GM03348 (cell line): ENCODE measurements at regions not wholly inside any gene's neighbourhood (a gene's known extent, or its start where the extent isn't known, plus 50 kb on each side); places are given as distances from the start of the nearest gene placed in this dataset.
A peak's percentile ranks its signal among the peaks of the same experiment; 100 is the strongest.
"Not testable (repeated sequence)": the region's sequence is repeated elsewhere in the genome, so short reads cannot be mapped to it uniquely, and the experiment has no call there.

ENCODE experiments used
- DNase-seq: peaks from one replicate; pipeline ENCODE4 v3.0.0; 2012; ENCODE audit warnings: low spot score

DNA sequence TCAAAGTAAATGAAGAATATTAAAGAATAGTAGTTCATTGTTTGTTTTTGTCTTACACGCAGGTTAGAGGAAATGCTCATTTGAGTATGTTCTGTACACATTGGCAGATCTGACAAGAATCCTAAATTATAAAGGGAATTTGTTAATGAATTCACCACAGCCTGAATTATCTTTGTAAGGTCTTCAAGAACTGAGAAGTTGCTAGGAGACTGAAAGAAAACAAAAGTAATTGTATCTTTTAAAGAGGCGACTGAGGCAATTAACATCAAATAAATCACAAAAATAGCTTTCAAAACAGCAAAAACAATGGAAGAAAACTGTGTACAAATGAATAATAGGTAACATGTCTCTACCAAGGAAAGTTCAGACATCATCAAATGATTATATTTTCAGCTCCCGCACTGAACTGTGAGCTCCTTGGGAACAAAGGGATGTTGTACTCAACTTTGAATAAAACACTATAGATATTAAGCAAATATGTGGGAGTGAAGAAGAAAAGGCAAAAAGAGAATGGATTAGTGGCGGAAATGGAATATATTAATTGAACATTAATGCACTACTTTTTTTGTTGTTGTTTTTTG is 51.7 kb upstream of the ATIC start:
- DNase-seq = no peak

DNA sequence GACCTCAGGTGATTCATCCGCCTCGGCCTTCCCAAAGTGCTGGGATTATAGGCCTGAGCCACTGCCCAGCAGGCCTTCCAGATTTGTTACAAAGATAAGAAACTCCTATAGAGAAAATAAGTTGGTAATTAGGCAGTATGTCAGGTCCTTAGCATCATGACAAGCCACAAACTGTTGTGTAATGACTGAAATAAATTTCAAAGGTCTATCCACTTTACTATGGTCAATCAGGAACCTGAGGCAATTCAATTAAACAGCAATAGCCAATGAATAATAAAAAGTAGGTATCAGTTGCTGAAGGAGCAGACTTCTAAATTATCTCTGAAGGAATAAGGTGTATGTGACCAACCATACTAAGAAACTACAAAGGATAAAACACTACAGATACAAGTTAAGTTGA is 62.4 kb upstream of the ATIC start:
- DNase-seq = no peak

DNA sequence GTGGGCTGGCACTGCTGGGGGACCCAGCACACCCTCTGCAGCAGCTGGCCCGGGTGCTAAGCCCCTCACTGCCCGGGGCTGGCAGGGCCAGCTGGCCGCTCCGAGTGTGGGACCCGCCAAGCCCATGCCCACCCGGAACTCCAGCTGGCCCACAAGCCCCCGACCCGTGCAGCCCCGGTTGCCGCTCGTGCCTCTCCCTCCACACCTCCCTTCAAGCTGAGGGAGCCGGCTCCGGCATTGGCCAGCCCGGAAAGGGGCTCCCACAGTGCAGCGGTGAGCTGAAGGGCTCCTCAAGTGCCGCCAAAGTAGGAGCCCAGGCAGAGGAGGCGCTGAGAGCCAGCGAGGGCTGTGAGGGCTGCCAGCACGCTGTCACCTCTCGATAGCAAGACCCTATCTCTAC is 65.9 kb upstream of the ATIC start:
- DNase-seq = not testable (repeated sequence)

DNA sequence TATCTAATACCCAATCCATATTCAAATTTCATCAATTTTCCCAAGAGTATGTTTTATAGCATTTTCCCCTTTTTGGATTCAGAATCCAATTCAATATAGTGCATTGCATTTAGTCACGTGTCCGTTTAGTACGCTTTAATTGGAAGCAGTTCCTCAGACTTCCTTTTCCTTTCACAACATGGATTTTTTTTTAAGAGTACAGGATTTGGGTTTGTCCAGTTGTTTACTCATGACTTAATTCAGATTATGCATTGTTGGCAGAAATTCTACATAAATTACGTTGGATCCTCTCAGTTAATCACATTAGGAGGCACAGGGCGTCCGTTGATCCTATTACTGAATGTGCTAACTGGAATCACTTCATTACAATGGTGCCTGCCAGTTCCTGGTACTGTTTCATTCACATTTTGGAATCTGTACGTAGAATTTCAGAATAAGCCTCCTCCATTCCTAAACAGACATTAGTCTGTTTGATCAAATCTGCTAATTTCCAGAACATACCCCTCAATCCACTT is 70.0 kb upstream of the ATIC start:
- DNase-seq = no peak

DNA sequence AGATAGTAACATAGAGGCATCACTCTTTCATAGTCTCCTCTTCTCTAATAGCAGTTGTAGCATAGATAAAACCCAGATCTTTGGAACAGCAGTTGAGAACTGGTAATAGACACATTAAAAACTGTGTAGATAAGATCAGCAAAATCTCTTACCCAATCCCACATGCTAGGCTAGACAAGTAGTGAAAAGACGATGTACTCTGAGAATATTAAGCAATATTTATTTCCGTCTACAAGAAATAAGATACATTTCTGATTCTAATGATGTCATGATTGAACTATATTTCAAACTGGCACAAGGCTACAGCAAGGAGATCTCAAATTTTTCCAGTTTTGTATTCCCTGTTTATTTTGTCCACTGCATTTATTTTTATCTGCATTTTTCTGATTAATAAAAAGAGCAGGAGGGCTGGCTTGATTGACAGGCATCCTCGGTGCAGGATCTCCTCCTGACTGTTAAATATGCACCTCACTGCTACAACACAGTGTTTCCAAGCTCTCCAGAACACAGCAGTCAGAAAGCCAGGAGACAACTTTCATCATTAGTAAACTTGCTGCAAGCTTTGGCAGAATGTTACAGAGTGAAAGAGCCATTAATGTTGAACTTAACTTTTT is 73.3 kb upstream of the ATIC start:
- DNase-seq = peak; percentile 15

DNA sequence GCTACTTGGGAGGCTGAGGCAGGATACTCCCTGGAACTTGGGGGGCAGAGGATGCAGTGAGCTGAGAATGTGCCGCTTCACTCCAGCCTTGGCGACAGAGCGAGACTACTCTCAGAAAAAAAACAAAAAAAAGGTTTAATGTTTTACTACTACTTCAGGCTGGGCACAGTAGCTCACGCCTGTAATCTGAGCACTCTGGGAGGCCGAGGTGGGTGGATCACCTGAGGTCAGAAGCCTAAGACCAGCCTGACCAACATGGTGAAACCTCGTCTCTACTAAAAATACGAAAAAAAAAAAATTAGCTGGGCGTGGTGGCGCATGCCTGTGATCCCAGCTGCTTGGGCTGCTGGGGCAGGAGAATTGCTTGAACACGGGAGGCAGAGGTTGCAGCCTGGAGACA is 75.7 kb upstream of the ATIC start:
- no peak for DNase-seq

DNA sequence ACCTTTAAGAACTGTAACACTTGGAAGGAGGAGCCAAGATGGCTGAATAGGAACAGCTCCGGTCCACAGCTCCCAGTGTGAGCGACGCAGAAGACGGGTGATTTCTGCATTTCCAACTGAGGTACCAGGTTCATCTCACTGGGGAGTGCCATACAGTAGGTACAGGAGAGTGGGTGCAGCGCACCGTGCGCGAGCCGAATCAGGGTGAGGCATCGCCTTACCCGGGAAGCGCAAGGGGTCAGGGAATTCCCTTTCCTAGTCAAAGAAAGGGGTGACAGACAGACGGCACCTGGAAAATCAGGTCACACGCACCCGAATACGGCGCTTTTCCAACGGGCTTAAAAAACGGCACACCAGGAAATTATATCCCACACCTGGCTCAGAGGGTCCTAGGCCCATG is 81.8 kb upstream of the ABCA12 start:
- not testable (repeated sequence) for DNase-seq

DNA sequence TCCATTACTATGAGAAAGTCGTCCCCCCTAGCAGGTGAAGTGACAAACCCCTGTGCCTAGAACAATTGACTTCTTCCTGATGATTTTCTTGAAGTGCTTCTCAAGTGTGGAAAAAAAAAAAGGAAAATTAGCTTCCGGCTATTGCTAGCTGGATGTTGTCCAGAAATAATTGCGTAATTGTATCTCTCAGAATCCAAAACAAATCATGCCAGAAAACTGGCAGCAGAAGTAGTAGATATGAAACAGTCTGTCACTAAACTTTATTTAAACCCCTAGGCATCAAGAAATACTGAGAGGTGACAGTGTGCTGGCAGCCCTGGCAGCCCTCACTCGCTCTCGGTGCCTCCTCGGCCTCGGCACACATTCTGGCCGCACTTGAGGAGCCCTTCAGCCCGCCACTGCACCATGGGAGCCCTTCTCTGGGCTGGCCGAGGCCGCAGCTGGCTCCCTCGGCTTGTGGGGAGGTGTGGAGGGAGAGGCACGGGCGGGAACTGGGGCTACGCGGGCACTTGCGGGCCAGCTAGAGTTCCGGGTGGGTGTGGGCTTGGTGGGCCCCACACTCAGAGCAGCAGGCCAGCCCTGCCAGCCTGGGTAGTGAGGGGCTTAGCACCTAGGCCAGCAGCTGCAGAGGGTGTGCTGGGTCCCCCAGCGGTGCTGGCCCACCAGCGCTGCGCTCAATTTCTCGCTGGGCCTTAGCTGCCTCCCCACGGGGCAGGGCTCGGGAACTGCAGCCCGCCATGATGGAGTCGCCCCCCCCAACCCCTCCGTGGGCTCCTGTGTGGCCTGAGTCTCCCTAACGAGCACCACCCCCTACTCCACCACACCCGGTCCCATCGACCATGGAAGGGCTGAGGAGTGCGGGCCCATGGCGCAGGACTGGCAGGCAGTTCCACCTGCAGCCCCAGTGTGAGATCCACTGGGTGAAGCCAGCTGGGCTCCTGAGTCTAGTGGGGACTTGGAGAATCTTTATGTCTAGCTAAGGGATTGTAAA is 80.5 kb upstream of the ABCA12 start:
- peak; percentile 12 for DNase-seq

DNA sequence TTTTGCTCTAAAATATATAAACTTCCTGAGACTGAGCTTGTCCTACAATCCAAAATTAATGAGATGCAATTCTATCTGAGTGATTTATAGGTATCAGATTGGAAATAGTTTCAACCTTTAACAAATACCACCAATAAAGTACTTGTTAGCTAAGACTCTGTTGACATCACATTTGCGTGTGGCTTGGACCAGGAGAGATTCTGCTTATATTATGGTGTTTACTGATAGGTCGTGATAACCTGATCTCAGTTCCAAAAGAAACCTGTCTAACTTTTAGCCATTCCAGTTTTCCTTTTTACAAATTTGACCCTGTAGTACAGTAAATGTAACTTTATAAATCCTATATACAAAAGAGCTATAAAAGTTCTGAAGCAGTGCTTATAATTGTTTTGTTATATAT is 78.4 kb upstream of the ABCA12 start:
- no peak for DNase-seq

DNA sequence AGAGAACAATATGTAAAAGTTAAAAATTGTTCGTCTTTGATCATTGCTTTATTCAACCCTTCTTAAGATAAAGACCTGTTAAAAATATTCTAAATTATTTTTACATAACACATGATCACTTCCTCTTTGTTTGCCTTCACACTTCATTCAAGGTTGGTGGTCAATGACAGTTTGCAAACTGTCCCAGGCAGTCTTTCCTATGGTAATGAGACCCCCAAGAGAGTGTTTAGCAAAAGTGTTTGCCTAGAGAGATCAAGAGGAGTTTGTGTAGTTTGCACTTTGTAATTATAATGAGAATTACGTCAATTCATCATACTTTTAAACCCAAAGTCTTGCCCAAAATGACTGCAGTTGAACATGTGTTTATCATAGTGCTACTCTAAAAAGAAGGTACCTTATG is 77.2 kb upstream of the ABCA12 start:
- DNase-seq = no peak

DNA sequence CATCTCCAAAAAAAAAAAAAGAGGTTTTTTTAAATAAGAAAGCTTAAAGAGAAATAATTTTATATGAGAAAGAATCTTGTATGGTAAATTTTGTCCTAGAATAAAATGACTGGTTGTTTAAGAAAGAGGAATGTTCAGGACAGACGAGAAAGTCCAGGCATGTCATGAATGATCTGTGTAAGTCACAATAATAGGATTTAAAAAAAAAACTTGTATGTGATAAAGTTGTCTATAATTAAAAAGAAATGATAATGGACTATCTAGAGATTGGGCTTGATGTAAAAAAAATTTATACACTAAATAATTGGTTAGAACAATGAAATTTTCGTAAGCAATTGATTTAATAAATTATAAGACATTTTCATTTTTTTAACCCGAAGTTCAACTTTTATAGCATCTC is 71.7 kb upstream of the ABCA12 start:
- no peak for DNase-seq

DNA sequence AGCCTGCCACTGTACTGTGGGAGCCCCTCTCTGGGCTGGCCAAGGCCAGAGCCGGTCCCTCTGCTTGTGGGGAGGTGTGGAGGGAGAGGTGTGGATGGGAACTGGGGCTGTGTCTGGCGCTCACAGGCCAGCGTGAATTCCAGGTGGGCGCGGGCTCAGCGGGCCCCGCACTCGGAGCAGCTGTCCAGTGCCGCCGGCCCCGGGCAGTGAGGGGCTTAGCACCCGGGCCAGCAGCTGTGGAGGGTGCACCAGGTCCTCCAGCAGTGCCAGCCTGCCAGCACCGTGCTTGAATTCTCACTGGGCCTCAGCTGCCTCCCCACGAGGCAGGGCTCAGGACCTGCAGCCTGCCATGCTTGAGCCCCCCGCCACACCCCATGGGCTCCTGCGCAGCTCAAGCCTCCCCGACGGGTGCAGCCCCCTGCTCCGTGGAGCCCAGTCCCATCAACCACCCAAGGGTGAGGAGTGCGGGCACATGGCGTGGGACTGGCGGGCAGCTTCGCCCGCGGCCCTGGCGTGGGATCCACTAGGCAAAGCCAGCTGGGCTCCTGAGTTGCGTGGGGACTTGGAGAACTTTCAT is 69.5 kb upstream of the ABCA12 start:
- no peak for DNase-seq

DNA sequence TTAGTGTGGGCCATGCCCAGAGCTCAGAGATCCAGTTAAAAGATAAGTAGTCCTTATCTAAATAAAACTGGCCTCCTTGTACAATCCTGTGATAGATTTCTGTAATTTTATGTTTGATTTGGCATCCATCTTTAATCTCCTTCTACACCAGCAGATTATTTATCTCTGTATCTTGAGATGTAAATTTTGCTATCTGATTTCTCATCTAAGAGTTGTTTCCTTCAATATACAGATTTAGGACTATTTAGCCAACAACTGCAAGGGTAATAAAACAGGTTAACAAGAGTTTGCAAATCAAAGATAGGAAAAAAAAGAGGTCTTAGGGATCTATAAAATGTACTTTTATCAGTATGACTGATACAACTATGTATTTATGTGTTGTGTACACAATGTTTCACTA is 68.6 kb upstream of the ABCA12 start:
- no peak for DNase-seq

DNA sequence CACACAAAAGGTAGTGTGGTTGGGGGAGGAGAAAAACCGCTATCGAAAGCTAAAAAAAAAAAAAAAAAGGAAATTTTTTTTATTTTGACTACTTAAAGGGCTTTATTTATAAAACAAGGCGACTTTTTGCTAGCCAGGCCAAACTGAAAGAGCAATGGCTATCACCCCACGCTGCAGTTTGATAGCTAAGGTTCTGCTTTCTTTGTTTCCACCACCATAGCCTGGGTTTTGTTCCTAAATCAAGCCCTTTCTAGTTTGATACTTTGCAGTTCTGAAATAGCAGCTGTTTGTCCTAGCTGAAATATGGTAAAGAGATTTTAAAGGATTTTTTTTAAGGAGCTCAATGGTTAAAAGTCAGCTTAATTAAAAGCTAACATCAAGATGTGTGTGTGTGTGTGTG is 67.4 kb upstream of the ABCA12 start:
- DNase-seq = no peak

DNA sequence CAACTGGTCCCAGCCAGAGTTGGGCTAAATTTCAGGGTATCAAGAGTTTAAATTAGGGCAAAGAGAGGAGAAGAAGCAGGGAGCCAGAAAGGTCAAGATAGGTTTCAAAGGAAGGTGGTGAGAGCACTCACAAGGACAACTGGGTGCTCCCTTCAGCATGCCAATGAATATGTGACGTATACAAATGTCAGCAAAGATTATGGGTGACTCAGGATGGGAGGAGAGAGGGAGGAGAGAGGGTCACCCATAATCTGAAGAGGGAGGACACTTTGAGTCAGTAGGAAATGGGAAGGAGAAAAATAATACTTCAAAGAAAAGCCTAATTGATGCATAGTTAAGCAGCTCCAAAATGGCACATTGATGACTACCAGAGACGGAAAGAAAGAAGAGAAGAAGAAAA is 53.1 kb upstream of the ABCA12 start:
- no peak for DNase-seq

DNA sequence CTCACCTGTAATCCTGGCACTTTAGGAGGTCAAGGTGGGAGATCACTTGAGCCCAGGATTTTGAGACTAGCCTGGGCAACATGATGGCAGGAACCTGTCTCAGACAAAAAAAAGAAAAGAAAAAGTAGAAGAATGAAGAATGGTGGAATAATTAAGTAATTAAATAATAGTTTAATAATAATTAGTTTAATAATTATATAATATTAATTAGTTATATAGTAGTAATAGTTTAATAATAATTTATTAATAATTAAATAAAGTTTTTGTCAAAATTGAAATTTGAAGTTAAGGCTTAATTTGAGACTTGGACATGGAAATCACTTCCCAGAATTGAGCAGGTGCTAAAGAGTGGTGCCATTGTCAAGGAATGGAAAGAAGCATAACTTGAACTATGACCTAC is 52.2 kb upstream of the ABCA12 start:
- DNase-seq = no peak

DNA sequence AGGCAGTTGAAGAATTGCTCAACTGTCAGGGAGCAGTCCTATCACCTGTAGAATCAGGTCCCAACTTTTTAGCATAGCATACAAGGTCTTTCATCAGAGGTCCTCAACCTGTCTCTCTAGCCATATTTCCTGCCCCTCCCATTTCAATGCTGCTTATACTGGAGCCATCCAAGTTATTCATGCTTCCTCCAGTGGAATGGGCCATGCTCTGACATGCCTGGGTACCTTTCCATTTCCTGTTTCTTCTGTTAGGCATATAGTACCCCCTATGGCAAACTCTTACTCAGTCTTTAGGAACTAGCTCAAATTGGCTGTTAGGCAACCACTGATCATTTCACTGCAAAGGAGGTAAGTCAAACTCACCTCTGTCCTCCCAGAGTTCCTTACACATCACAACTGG is 51.0 kb upstream of the ABCA12 start:
- DNase-seq = no peak
